Tibial nerve (tissue), 4 donors: ENCODE measurements at regions not wholly inside any gene's neighbourhood (a gene's known extent, or its start where the extent isn't known, plus 50 kb on each side); places are given as distances from the start of the nearest gene placed in this dataset.
"Not testable (repeated sequence)": the region's sequence is repeated elsewhere in the genome, so short reads cannot be mapped to it uniquely, and the experiment has no call there.

Experiments used
- DNase-seq, 2 donors: peaks; one replicate each; pipeline ENCODE4 v3.0.0-alpha.2; 2019; ENCODE audit warnings: low spot score in 2 of 2
- H3K27ac ChIP-seq, 4 donors: fragments of 200-600 bp; sonication (generic) in 3 of 4; one replicate each; pipeline ENCODE4 v1.5.1; 2017 to 2019; ENCODE audit warnings: mild to moderate bottlenecking in 1 of 4
- H3K27me3 ChIP-seq, 2 donors: fragments of 200-600 bp; sonication (generic) in 1 of 2; one replicate each; pipeline versions ENCODE4 v1.5.1 to v1.6.0; 2017 to 2019
- H3K36me3 ChIP-seq, 3 donors: fragments of 200-600 bp; sonication (generic); one replicate each; pipeline ENCODE4 v1.5.1; 2018 to 2019
- H3K4me1 ChIP-seq, 4 donors: fragments of 200-600 bp; sonication (generic) in 3 of 4; one replicate each; pipeline ENCODE4 v1.5.1; 2017 to 2019
- H3K4me3 ChIP-seq, 4 donors: fragments of 200-600 bp; sonication (generic) in 3 of 4; one replicate each; pipeline ENCODE4 v1.5.1; 2017 to 2019; ENCODE audit warnings: mild to moderate bottlenecking in 1 of 4, moderate library complexity in 1 of 4
- H3K9me3 ChIP-seq, 4 donors: fragments of 200-600 bp; sonication (generic) in 3 of 4; one replicate each; pipeline ENCODE4 v1.5.1; 2017 to 2019
- CTCF ChIP-seq, 5 experiments: fragments of 200-600 bp in 3 of 5; fragments of 450-650 bp in 2 of 5; sonication (generic) in 3 of 5; IDR thresholded peaks; one replicate each; pipeline ENCODE4 v1.5.1; 2016 to 2019; ENCODE audit warnings: antibody characterized with exemption in 5 of 5, mild to moderate bottlenecking in 3 of 5, moderate library complexity in 2 of 5
- EP300 ChIP-seq, 2 donors: sonication (generic); formaldehyde crosslinking; IDR thresholded peaks; one replicate each; pipeline ENCODE4 v1.6.1; 2017; ENCODE audit warnings: antibody characterized with exemption in 2 of 2, mild to moderate bottlenecking in 1 of 2
- POLR2A ChIP-seq, 2 donors: fragments of 450-650 bp; IDR thresholded peaks; one replicate each; pipeline ENCODE4 v1.6.1; 2017; ENCODE audit warnings: antibody characterized with exemption in 2 of 2, mild to moderate bottlenecking in 2 of 2, moderate library complexity in 2 of 2
- WGBS, 2 donors: methylation state at CpG; one replicate each; pipeline ENCODE4 v1.1.5; 2018; 5-methylcytosine and 5-hydroxymethylcytosine counted together

GRCh38 chr12:47367912-47368537 is 288.3 kb upstream of the AMIGO2 start:
- Histone ChIP-seq H3K4me3 (no peak overlapping the region), H3K27ac (no peak overlapping the region), H3K27me3 (no peaks in the 10 kb centered on the region), H3K4me1 (no peaks in the 10 kb centered on the region), H3K36me3 (no peaks in the 10 kb centered on the region), H3K9me3 (no peaks in the 10 kb centered on the region)
- 59 to 66% methylated on average over 6 of the region's 6 CpGs for WGBS, 2 donors
- DNase-seq: no peak
- TF ChIP-seq EP300 (IDR thresholded peaks at IDR 0.05) (no peak), CTCF (IDR thresholded peaks at IDR 0.05) (no peak), POLR2A (IDR thresholded peaks at IDR 0.05) (no peak)

- no peaks in the 10 kb centered on the region for H3K36me3 ChIP-seq
- no peaks in the 10 kb centered on the region for H3K27me3 ChIP-seq
- no peaks in the 10 kb centered on the region for H3K9me3 ChIP-seq
- 80 to 92% methylated on average over 2 of the region's 2 CpGs for WGBS, 2 donors
- H3K4me3 ChIP-seq: no peak overlapping the region
- no peak for DNase-seq
- H3K4me1 ChIP-seq: peaks cover 0 to 3% (median 0%) of the 10 kb centered on the region in 4 donors
- H3K27ac ChIP-seq: no peak overlapping the region
- TF ChIP-seq POLR2A (IDR thresholded peaks at IDR 0.05) (no peak), EP300 (IDR thresholded peaks at IDR 0.05) (no peak), CTCF (IDR thresholded peaks at IDR 0.05) (no peak)
These were observed 286.8 kb upstream of the AMIGO2 start for GRCh38 chr12:47366579-47366978.

GRCh38 chr12:47366157-47366556 is 286.4 kb upstream of the AMIGO2 start:
- H3K27me3 ChIP-seq: no peaks in the 10 kb centered on the region
- 53 to 66% methylated on average over 2 of the region's 2 CpGs for WGBS, 2 donors
- H3K27ac ChIP-seq: no peak overlapping the region
- no peak overlapping the region for H3K4me3 ChIP-seq
- no peak for DNase-seq
- H3K36me3 ChIP-seq: no peaks in the 10 kb centered on the region
- peaks cover 0 to 6% (median 0%) of the 10 kb centered on the region in 4 donors for H3K4me1 ChIP-seq
- TF ChIP-seq EP300 (IDR thresholded peaks at IDR 0.05) (no peak), CTCF (IDR thresholded peaks at IDR 0.05) (no peak), POLR2A (IDR thresholded peaks at IDR 0.05) (no peak)
- H3K9me3 ChIP-seq: no peaks in the 10 kb centered on the region

- H3K4me3 ChIP-seq, H3K36me3 ChIP-seq, H3K9me3 ChIP-seq, H3K4me1 ChIP-seq, DNase-seq, H3K27ac ChIP-seq, H3K27me3 ChIP-seq: not testable (repeated sequence)
- WGBS, 2 donors: 86 to 88% methylated on average over 7 of the region's 7 CpGs
These were observed 285.8 kb upstream of the AMIGO2 start for GRCh38 chr12:47365443-47366076.

GRCh38 chr12:47364261-47364660 is 284.5 kb upstream of the AMIGO2 start:
- no peaks in the 10 kb centered on the region for H3K9me3 ChIP-seq
- H3K36me3 ChIP-seq: no peaks in the 10 kb centered on the region
- peaks cover 0 to 6% (median 0%) of the 10 kb centered on the region in 4 donors for H3K4me1 ChIP-seq
- 91 to 95% methylated on average over 2 of the region's 2 CpGs for WGBS, 2 donors
- H3K4me3 ChIP-seq: no peak overlapping the region
- no peak for DNase-seq
- TF ChIP-seq POLR2A (IDR thresholded peaks at IDR 0.05) (no peak), EP300 (IDR thresholded peaks at IDR 0.05) (no peak), CTCF (IDR thresholded peaks at IDR 0.05) (no peak)
- no peak overlapping the region for H3K27ac ChIP-seq
- no peaks in the 10 kb centered on the region for H3K27me3 ChIP-seq
